Stimulated activated effector memory CD8-positive, alpha-beta T cell treated with anti-CD3 and anti-CD28 coated beads, Interleukin-12 subunit alpha, Interleukin-12 subunit beta, amount 100 ng/mL, for 72 hours (primary cell): ENCODE measurements at regions not wholly inside any gene's neighbourhood (a gene's known extent, or its start where the extent isn't known, plus 50 kb on each side); places are given as distances from the start of the nearest gene placed in this dataset.
"Not testable (repeated sequence)": the region's sequence is repeated elsewhere in the genome, so short reads cannot be mapped to it uniquely, and the experiment has no call there.

Experiments used
- ATAC-seq: fragments of 150-1000 bp; cut with Tn5 transposase; 2 replicates; pipeline ENCODE4 v1.10.0; 2021
- DNase-seq, 2 donors: peaks; one replicate each; pipeline ENCODE4 v3.0.0; 2021 to 2022; ENCODE audit warnings: low spot score in 2 of 2
- H3K27ac Mint-ChIP-seq: one replicate; pipeline ENCODE4 v1.8.0; 2022; ENCODE audit warnings: mild to moderate bottlenecking, mixed read lengths
- H3K36me3 Mint-ChIP-seq: one replicate; pipeline ENCODE4 v1.8.0; 2022; ENCODE audit warnings: mild to moderate bottlenecking, mixed read lengths
- H3K4me1 Mint-ChIP-seq: one replicate; pipeline ENCODE4 v1.8.0; 2022; ENCODE audit warnings: mixed read lengths
- H3K4me3 Mint-ChIP-seq: one replicate; pipeline ENCODE4 v1.8.0; 2022; ENCODE audit warnings: mild to moderate bottlenecking, mixed read lengths
- H3K9me3 Mint-ChIP-seq: one replicate; pipeline ENCODE4 v1.8.0; 2022; ENCODE audit warnings: mixed read lengths

GRCh38 chr4:104915864-104916263 is 230.8 kb upstream of the TET2 start:
- no peaks in the 10 kb centered on the region for H3K36me3 Mint-ChIP-seq
- ATAC-seq, result no peak

GRCh38 chr4:104919406-104919805 is 227.3 kb upstream of the TET2 start:
- Mint-ChIP-seq H3K36me3 (no peaks in the 10 kb centered on the region), H3K4me1 (no peaks in the 10 kb centered on the region), H3K4me3 (no peak overlapping the region), H3K27ac (no peak overlapping the region), H3K9me3 (no peaks in the 10 kb centered on the region)
- ATAC-seq (no peak), DNase-seq (no peak)

More at GRCh38 chr4:104915864-104916263, 230.8 kb upstream of the TET2 start:
- Mint-ChIP-seq H3K4me1 (no peaks in the 10 kb centered on the region), H3K9me3 (no peaks in the 10 kb centered on the region), H3K4me3 (no peak overlapping the region), H3K27ac (no peak overlapping the region)
- no peak for DNase-seq

DNA sequence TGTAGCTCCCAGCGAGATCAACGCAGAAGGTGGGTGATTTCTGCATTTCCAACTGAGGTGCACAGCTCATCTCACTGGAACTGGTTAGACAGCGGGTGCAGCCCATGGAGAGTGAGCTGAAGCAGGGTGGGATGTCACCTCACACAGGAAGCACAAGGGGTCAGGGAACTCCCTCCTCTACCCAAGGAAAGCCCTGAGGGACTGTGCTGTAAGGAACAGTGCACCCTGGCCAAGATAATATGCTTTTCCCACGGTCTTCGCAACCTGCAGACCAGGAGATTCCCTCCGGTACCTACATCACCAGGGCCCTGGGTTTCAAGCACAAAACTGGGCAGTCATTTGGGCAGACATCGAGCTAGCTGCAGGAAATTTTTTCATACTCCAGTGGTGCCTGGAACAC is 216.4 kb upstream of the TET2 start:
- peak overlapping the region; percentile 5 for H3K4me3 Mint-ChIP-seq
- DNase-seq (no peak), ATAC-seq (no peak)
- H3K4me1 Mint-ChIP-seq, result peaks cover 27% of the 10 kb centered on the region
- H3K36me3 Mint-ChIP-seq, result no peaks in the 10 kb centered on the region
- H3K9me3 Mint-ChIP-seq, result peaks cover 4% of the 10 kb centered on the region
- H3K27ac Mint-ChIP-seq, result peak overlapping the region; percentile 41

DNA sequence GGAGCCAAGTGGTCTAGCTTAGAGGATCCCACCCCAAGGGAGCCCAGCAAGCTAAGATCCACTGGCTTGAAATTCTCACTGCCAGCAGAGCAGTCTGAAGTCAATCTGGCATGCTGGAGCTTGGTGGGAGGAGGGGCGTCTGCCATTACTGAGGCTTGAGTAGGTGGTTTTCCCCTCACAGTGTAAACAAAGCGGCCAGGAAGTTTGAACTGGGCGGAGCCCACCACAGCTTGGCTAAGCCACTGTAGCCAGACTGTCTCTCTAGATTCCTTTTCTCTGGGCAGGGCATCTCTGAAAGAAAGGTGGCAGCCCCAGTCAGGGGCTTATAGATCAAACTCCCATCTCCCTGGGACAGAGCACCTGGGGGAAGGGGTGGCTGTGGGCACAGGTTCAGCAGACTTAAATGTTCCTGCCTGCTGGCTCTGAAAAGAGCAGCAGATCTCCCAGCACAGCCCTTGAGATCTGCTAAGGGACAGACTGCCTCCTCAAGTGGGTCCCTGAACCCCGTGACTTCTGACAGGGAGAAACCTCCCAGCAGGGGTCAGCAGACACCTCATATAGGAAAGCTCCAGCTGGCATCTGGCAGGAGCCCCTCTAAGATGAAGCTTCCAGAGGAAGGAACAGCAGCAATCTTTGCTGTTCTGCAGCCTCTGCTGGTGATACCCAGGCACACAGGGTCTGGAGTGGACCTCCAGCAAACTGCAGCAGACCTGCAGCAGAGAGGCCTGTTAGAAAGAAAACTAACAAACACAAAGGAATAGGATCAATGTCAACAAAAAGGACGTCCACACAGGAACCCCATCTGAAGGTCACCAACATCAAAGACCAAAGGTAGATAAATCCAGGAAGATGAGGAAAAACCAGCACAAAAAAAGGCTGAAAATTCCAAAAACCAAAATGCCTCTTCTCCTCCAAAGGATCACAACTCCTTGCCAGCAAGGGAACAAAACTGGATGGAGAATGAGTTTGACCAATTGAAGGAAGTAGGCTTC is 215.6 kb upstream of the TET2 start:
- H3K9me3 Mint-ChIP-seq, ATAC-seq, H3K36me3 Mint-ChIP-seq: not testable (repeated sequence)
- peak in 1 of 2 donors; percentile 52 for DNase-seq
- Mint-ChIP-seq H3K27ac (peak overlapping the region; percentile 41), H3K4me1 (peaks cover 27% of the 10 kb centered on the region), H3K4me3 (peak overlapping the region; percentile 5)

- no peaks in the 10 kb centered on the region for H3K9me3 Mint-ChIP-seq
- no peaks in the 10 kb centered on the region for H3K36me3 Mint-ChIP-seq
- H3K4me1 Mint-ChIP-seq, result no peaks in the 10 kb centered on the region
- no peak overlapping the region for H3K4me3 Mint-ChIP-seq
- no peak for ATAC-seq
- no peak for DNase-seq
- no peak overlapping the region for H3K27ac Mint-ChIP-seq
These were observed 208.1 kb upstream of the TET2 start for GRCh38 chr4:104938624-104939023.

DNA sequence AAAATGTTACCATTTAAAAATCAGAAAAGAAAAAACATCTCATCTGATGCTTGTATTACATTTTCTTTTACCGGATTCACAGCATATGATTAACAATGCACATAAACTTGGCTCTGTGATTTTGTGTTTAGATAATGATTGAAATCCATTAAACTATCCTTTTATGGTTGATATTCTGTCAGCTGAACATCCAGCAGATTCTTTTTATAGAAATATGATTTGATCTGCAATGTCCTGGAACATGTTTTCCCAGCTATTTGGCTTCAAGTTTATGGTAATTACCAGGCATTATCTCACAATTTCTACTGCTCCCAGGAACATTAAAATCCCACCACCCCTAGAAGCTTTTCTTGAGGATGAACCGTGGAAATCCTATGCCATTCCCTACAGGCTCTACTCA is 205.7 kb upstream of the TET2 start:
- H3K36me3 Mint-ChIP-seq, result no peaks in the 10 kb centered on the region
- no peak for DNase-seq
- H3K27ac Mint-ChIP-seq, result no peak overlapping the region
- H3K4me3 Mint-ChIP-seq, result no peak overlapping the region
- H3K9me3 Mint-ChIP-seq, result no peaks in the 10 kb centered on the region
- H3K4me1 Mint-ChIP-seq, result no peaks in the 10 kb centered on the region
- ATAC-seq, result no peak

- ATAC-seq, result peak; percentile 79
- H3K4me1 Mint-ChIP-seq, result no peaks in the 10 kb centered on the region
- H3K9me3 Mint-ChIP-seq, result no peaks in the 10 kb centered on the region
- H3K4me3 Mint-ChIP-seq, result no peak overlapping the region
- H3K27ac Mint-ChIP-seq, result no peak overlapping the region
- H3K36me3 Mint-ChIP-seq, result no peaks in the 10 kb centered on the region
- DNase-seq, result no peak
These were observed 205.0 kb upstream of the TET2 start for GRCh38 chr4:104941661-104942062.

- ATAC-seq, result peak; percentile 66
- H3K4me1 Mint-ChIP-seq, result no peaks in the 10 kb centered on the region
- H3K36me3 Mint-ChIP-seq, result no peaks in the 10 kb centered on the region
- H3K27ac Mint-ChIP-seq, result no peak overlapping the region
- no peak overlapping the region for H3K4me3 Mint-ChIP-seq
- no peaks in the 10 kb centered on the region for H3K9me3 Mint-ChIP-seq
- DNase-seq, result no peak
These were observed 203.5 kb upstream of the TET2 start for GRCh38 chr4:104942990-104943743.

- H3K9me3 Mint-ChIP-seq, result no peaks in the 10 kb centered on the region
- no peaks in the 10 kb centered on the region for H3K4me1 Mint-ChIP-seq
- H3K4me3 Mint-ChIP-seq, result no peak overlapping the region
- DNase-seq (no peak), ATAC-seq (no peak)
- H3K27ac Mint-ChIP-seq, result no peak overlapping the region
- no peaks in the 10 kb centered on the region for H3K36me3 Mint-ChIP-seq
These were observed 202.1 kb upstream of the TET2 start for GRCh38 chr4:104944596-104944995.

DNA sequence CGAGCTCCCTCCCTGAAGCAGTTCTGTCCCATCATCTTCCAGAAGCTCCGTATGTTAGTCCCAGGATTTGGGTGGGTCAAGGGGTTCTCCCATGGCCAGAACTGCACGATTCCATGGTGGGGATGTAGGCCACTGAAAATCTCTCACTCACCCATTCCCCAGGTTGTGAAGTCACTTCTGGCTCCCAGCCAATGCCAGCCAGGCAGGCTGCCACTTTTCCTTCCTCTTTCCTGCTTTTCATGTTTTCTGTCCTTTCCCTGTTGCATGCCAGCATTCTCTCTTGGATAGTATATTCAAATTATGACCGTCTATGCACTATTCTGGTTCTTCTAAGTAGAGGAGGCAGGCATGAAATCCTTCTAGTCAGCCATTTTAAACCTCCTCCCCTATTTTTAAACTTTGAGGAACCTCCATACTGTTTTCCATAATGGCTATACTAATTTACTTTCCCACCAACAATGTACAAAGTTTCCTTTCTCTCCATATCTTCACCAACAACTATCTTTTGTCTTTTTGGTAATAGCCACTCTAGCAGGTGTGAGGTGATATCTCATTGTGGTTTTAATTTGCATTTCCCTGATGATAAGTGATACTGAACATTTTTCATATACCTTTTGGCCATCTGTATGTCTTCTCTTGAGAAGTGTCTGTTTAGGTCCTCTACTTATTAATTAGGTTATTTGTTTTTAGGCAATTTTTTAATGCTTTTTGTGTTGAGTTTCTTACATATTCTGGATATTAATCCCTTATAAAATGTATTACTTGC is 182.1 kb upstream of the TET2 start:
- no peak for DNase-seq
- Mint-ChIP-seq H3K27ac (no peak overlapping the region), H3K4me3 (no peak overlapping the region), H3K4me1 (peaks cover 11% of the 10 kb centered on the region), H3K9me3 (peaks cover 11% of the 10 kb centered on the region), H3K36me3 (no peaks in the 10 kb centered on the region)
- no peak for ATAC-seq

DNA sequence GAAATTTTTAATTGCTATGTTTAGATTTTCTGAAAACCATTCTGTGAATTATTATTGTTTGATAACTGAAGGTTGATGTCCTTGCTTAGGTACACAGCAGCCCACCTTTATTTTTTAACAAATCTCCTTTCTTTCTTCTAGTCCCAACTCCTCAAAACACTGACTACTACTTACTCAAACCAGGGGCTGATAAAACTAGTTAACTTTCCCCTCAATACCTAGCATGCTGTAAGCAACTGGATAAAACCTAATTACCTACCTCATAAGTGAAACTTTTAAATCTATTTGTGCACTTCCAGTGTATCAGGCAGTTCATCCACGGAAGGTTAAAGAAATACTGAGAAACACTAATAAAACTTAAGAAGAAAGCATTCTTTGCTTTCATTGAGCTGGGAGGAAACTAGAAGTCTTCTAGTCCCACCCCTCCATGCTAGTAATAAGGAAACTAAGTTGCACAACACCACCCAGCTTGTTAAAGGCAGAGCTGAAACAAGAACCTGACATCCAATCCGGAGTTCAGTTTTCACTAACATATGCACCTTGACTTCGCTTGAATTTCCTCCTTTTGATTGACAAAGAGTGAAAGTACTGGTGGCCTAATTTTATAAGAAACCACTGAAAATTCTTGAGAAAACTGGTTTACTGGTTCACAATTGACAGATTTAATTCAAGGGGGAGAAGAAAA is 180.2 kb upstream of the TET2 start:
- DNase-seq (no peak), ATAC-seq (peak; percentile 97)
- Mint-ChIP-seq H3K27ac (no peak overlapping the region), H3K4me3 (peak overlapping the region; percentile 19), H3K9me3 (peaks cover 8% of the 10 kb centered on the region), H3K4me1 (peaks cover 11% of the 10 kb centered on the region), H3K36me3 (no peaks in the 10 kb centered on the region)

GRCh38 chr4:104967034-104967401 is 179.7 kb upstream of the TET2 start:
- DNase-seq (no peak), ATAC-seq (peak; percentile 19)
- no peak overlapping the region for H3K27ac Mint-ChIP-seq
- peaks cover 11% of the 10 kb centered on the region for H3K4me1 Mint-ChIP-seq
- H3K36me3 Mint-ChIP-seq, result no peaks in the 10 kb centered on the region
- peak overlapping the region; percentile 19 for H3K4me3 Mint-ChIP-seq
- H3K9me3 Mint-ChIP-seq, result peaks cover 7% of the 10 kb centered on the region

DNA sequence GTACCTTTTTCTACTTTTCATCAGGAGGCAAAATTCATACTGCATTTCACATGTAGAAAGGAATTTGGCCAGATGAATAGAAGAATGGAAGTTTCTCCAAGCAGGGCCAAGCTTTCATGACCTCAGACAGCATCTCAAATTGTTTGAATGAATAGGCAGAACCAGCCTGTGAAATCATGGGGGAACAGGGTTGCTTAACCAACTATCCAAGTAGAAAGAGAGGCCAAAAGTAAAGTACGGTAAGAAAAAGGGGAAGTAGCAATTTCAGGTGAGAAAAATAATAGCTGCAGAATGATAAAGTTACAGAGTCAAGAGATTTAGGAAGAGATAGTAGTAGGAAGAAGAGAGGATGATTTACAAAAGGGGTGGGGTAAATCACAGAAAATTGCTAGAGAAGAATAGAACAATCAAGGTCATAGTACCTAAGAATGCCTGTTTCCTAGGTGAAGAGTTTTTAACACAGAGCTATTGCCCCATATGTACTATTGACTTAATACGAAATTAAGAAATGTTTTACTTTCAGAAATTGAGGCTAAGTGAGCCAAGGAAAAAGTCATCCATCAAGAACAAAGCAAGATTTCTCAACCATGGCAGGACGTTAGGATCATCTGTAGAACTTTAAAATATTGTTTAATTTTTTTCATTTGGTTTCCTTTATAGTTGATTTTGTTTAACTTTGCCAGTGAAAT is 177.1 kb upstream of the TET2 start:
- Mint-ChIP-seq H3K27ac (no peak overlapping the region), H3K4me3 (no peak overlapping the region), H3K4me1 (peaks cover 11% of the 10 kb centered on the region), H3K36me3 (no peaks in the 10 kb centered on the region), H3K9me3 (peaks cover 3% of the 10 kb centered on the region)
- no peak for DNase-seq
- ATAC-seq, result no peak

DNA sequence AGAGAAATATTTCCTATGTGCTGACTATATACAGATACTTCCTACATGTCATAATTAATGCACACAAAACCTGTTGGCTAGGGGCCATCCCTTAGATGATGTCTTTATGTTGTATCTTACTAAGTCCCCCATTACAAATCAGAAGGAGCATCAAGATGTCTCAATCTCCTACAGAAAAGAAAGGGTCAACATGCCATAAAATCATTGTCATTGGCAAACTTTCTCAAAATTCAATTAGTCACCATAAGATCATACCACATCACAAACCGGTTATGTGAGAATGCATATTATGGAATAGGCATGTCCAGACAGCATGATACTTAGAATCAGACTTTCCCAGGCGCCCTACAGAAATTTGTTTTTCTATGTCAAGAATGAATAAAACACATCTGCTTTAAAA is 175.2 kb upstream of the TET2 start:
- no peak overlapping the region for H3K27ac Mint-ChIP-seq

More for the DNA sequence above, 175.2 kb upstream of the TET2 start:
- H3K9me3 Mint-ChIP-seq, result no peaks in the 10 kb centered on the region
- no peak for ATAC-seq
- H3K4me1 Mint-ChIP-seq, result peaks cover 7% of the 10 kb centered on the region
- H3K4me3 Mint-ChIP-seq, result no peak overlapping the region
- H3K36me3 Mint-ChIP-seq, result no peaks in the 10 kb centered on the region
- no peak for DNase-seq
